Cardiac fibroblast (primary cell): ENCODE measurements at regions not wholly inside any gene's neighbourhood (a gene's known extent, or its start where the extent isn't known, plus 50 kb on each side); places are given as distances from the start of the nearest gene placed in this dataset.
"Not testable (repeated sequence)": the region's sequence is repeated elsewhere in the genome, so short reads cannot be mapped to it uniquely, and the experiment has no call there.

Experiments
- DNase-seq, 2 donors: peaks; one replicate each; pipeline versions ENCODE4 v3.0.0 to v3.0.0-alpha.2; 2010; ENCODE audit warnings: low read depth in 2 of 2
- H3K4me3 ChIP-seq, 2 donors: replicated peaks in 1 of 2; 1 replicate in 1 of 2; 2 replicates in 1 of 2; pipeline ENCODE4 v1.5.1; 2011; ENCODE audit warnings: low read depth in 2 of 2, low read length in 2 of 2, mild to moderate bottlenecking in 2 of 2, moderate library complexity in 1 of 2
- CTCF ChIP-seq: IDR thresholded peaks from one replicate; pipeline ENCODE4 v1.5.1; 2011; ENCODE audit warnings: low read depth, mild to moderate bottlenecking, low read length, inconsistent platforms

GRCh38 chr7:72266-73057 is 119.9 kb upstream of the FAM20C start:
- not testable (repeated sequence) for H3K4me3 ChIP-seq
- DNase-seq, result peak in 1 of 2 donors; percentile 33

- H3K4me3 ChIP-seq, DNase-seq: not testable (repeated sequence)
Observed at GRCh38 chr7:73058-73331, 119.4 kb upstream of the FAM20C start.

GRCh38 chr7:74008-74540 is 118.3 kb upstream of the FAM20C start:
- H3K4me3 ChIP-seq, DNase-seq: not testable (repeated sequence)

- DNase-seq, result not testable (repeated sequence)
Observed at GRCh38 chr7:75511-75910, 116.9 kb upstream of the FAM20C start.

GRCh38 chr7:76202-76601 is 116.2 kb upstream of the FAM20C start:
- H3K4me3 ChIP-seq, DNase-seq: not testable (repeated sequence)

More at GRCh38 chr7:75511-75910, 116.9 kb upstream of the FAM20C start:
- not testable (repeated sequence) for H3K4me3 ChIP-seq

- not testable (repeated sequence) for DNase-seq, H3K4me3 ChIP-seq
Observed at GRCh38 chr7:76829-77395, 115.5 kb upstream of the FAM20C start.

GRCh38 chr7:78862-79261 is 113.5 kb upstream of the FAM20C start:
- DNase-seq, H3K4me3 ChIP-seq: not testable (repeated sequence)

GRCh38 chr7:79400-80055 is 112.8 kb upstream of the FAM20C start:
- H3K4me3 ChIP-seq, DNase-seq: not testable (repeated sequence)

- no peak for TF ChIP-seq CTCF
- DNase-seq, result no peak
- no peak overlapping the region for H3K4me3 ChIP-seq
Observed at GRCh38 chr7:80259-81067, 111.9 kb upstream of the FAM20C start.

- no peak for DNase-seq
- no peak overlapping the region for H3K4me3 ChIP-seq
- TF ChIP-seq CTCF, result no peak
Observed at GRCh38 chr7:81068-81925, 111.1 kb upstream of the FAM20C start.
